Thymus (tissue), 11 donors: ENCODE measurements at regions not wholly inside any gene's neighbourhood (a gene's known extent, or its start where the extent isn't known, plus 50 kb on each side); places are given as distances from the start of the nearest gene placed in this dataset.

Source experiments
- DNase-seq, 9 donors: peaks; one replicate each; pipeline ENCODE4 v3.0.0-alpha.2; 2013; ENCODE audit warnings: low spot score in 9 of 9, low read depth in 6 of 9, missing footprints in 1 of 9
- H3K27ac ChIP-seq, 2 donors: one replicate each; pipeline ENCODE4 v1.5.1; 2013; ENCODE audit warnings: control low read depth in 1 of 2, low read depth in 1 of 2, low read length in 1 of 2, mild to moderate bottlenecking in 1 of 2, moderate library complexity in 1 of 2
- H3K27me3 ChIP-seq, 2 donors: one replicate each; pipeline ENCODE4 v1.5.1; 2013; ENCODE audit warnings: low read length in 1 of 2; ENCODE audit not compliant: control insufficient read depth in 2 of 2, insufficient read depth in 1 of 2
- H3K36me3 ChIP-seq, 2 donors: one replicate each; pipeline ENCODE4 v1.5.1; 2013; ENCODE audit warnings: low read length in 1 of 2, mild to moderate bottlenecking in 1 of 2, moderate library complexity in 1 of 2; ENCODE audit not compliant: control insufficient read depth in 2 of 2, insufficient read depth in 2 of 2
- H3K4me1 ChIP-seq, 2 donors: one replicate each; pipeline ENCODE4 v1.5.1; 2013; ENCODE audit warnings: low read length in 2 of 2; ENCODE audit not compliant: control insufficient read depth in 2 of 2, insufficient read depth in 2 of 2
- H3K4me3 ChIP-seq, 2 donors: one replicate each; pipeline ENCODE4 v1.5.1; 2013; ENCODE audit warnings: low read length in 2 of 2, control low read depth in 1 of 2, mild to moderate bottlenecking in 1 of 2
- H3K9me3 ChIP-seq, 2 donors: one replicate each; pipeline ENCODE4 v1.5.1; 2013; ENCODE audit warnings: low read length in 1 of 2, mild to moderate bottlenecking in 1 of 2; ENCODE audit not compliant: control insufficient read depth in 2 of 2, insufficient read depth in 1 of 2
- WGBS: extraction: QIAGEN DNeasy Blood & Tissue Kit; methylation state at CpG from one replicate; pipeline ENCODE4 v1.1.7; 2013; 5-methylcytosine and 5-hydroxymethylcytosine counted together
- donor health status: healthy.

- Histone ChIP-seq H3K4me3 (no peak overlapping the region), H3K4me1 (no peaks in the 10 kb centered on the region), H3K27me3 (peaks cover 0 to 4% of the 10 kb centered on the region in 2 donors), H3K27ac (no peak overlapping the region), H3K9me3 (no peaks in the 10 kb centered on the region), H3K36me3 (no peaks in the 10 kb centered on the region)
- no peak for DNase-seq
- WGBS = 95% methylated on average over 3 of the region's 3 CpGs
Measured at GRCh38 chr6:40896696-40897095, 142.3 kb downstream of the UNC5CL start.

- peaks cover 0 to 4% of the 10 kb centered on the region in 2 donors for H3K27me3 ChIP-seq
- DNase-seq = no peak
- WGBS = 66% methylated on average over 14 of the region's 14 CpGs
- no peak overlapping the region for H3K27ac ChIP-seq
- no peaks in the 10 kb centered on the region for H3K4me1 ChIP-seq
- no peaks in the 10 kb centered on the region for H3K9me3 ChIP-seq
- no peak overlapping the region for H3K4me3 ChIP-seq
- no peaks in the 10 kb centered on the region for H3K36me3 ChIP-seq
Measured at GRCh38 chr6:40894962-40895799, 143.8 kb downstream of the UNC5CL start.

DNA sequence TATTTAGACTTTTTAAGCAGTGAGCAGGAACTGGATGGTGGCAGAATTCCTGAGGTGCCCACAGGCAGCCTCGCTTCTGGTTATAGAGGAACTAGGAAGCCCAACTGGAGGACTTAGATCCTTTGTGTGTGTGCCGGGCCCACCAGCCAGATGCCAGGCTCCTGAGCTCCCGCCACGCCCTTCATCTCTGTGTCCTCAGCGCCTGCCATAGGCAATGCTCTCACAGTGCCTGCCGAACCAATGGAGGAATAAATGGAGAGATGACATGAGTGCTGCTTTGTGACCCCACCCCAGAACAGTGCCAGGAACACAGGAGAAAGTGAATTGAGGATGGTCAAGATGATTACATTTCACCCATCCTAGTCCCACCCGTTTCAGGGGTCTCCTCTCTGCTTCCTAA lies 146.0 kb downstream of the UNC5CL start:
- no peaks in the 10 kb centered on the region for H3K9me3 ChIP-seq
- H3K27ac ChIP-seq = no peak overlapping the region
- H3K36me3 ChIP-seq = no peaks in the 10 kb centered on the region
- WGBS = 95% methylated on average over 7 of the region's 7 CpGs
- no peak overlapping the region for H3K4me3 ChIP-seq
- no peaks in the 10 kb centered on the region for H3K4me1 ChIP-seq
- no peak for DNase-seq
- H3K27me3 ChIP-seq = peaks cover 0 to 4% of the 10 kb centered on the region in 2 donors

- Histone ChIP-seq H3K4me1 (no peaks in the 10 kb centered on the region), H3K4me3 (no peak overlapping the region), H3K9me3 (no peaks in the 10 kb centered on the region), H3K27me3 (peaks cover 0 to 4% of the 10 kb centered on the region in 2 donors), H3K36me3 (no peaks in the 10 kb centered on the region), H3K27ac (no peak overlapping the region)
- 97% methylated on average over 8 of the region's 8 CpGs for WGBS
- no peak for DNase-seq
Measured at GRCh38 chr6:40892223-40892622, 146.8 kb downstream of the UNC5CL start.

GRCh38 chr6:40891686-40892085 lies 147.3 kb downstream of the UNC5CL start:
- H3K9me3 ChIP-seq = no peaks in the 10 kb centered on the region
- H3K36me3 ChIP-seq = no peaks in the 10 kb centered on the region
- H3K27ac ChIP-seq = no peak overlapping the region
- no peaks in the 10 kb centered on the region for H3K4me1 ChIP-seq
- H3K27me3 ChIP-seq = peaks cover 0 to 4% of the 10 kb centered on the region in 2 donors
- DNase-seq = no peak
- 92% methylated on average over 8 of the region's 8 CpGs for WGBS
- no peak overlapping the region for H3K4me3 ChIP-seq

GRCh38 chr6:40891131-40891530 lies 147.9 kb downstream of the UNC5CL start:
- H3K27me3 ChIP-seq = peaks cover 0 to 4% of the 10 kb centered on the region in 2 donors
- no peaks in the 10 kb centered on the region for H3K9me3 ChIP-seq
- no peaks in the 10 kb centered on the region for H3K36me3 ChIP-seq
- no peak overlapping the region for H3K4me3 ChIP-seq
- H3K27ac ChIP-seq = no peak overlapping the region
- DNase-seq = no peak
- no peaks in the 10 kb centered on the region for H3K4me1 ChIP-seq
- WGBS = 76% methylated on average over 2 of the region's 2 CpGs

- Histone ChIP-seq H3K4me3 (no peak overlapping the region), H3K4me1 (no peaks in the 10 kb centered on the region), H3K27ac (no peak overlapping the region), H3K36me3 (no peaks in the 10 kb centered on the region), H3K27me3 (no peaks in the 10 kb centered on the region), H3K9me3 (no peaks in the 10 kb centered on the region)
- whole genome bisulfite sequencing = 93% methylated on average over 7 of the region's 7 CpGs
- no peak for DNase-seq
Measured at GRCh38 chr6:40889137-40889832, 149.7 kb downstream of the UNC5CL start.

- no peaks in the 10 kb centered on the region for H3K27me3 ChIP-seq
- 93% methylated on average over 3 of the region's 3 CpGs for WGBS
- DNase-seq = no peak
- H3K36me3 ChIP-seq = no peaks in the 10 kb centered on the region
- H3K9me3 ChIP-seq = no peaks in the 10 kb centered on the region
- no peak overlapping the region for H3K4me3 ChIP-seq
- H3K4me1 ChIP-seq = no peaks in the 10 kb centered on the region
- no peak overlapping the region for H3K27ac ChIP-seq
Measured at GRCh38 chr6:40888456-40888990, 150.5 kb downstream of the UNC5CL start.

GRCh38 chr6:40887792-40888340 lies 151.2 kb downstream of the UNC5CL start:
- Histone ChIP-seq H3K36me3 (no peaks in the 10 kb centered on the region), H3K4me3 (no peak overlapping the region), H3K27me3 (no peaks in the 10 kb centered on the region), H3K4me1 (no peaks in the 10 kb centered on the region), H3K27ac (no peak overlapping the region), H3K9me3 (no peaks in the 10 kb centered on the region)
- DNase-seq = no peak
- 93% methylated on average over 6 of the region's 6 CpGs for WGBS
